HEK293 (cell line): ENCODE measurements at regions not wholly inside any gene's neighbourhood (a gene's known extent, or its start where the extent isn't known, plus 50 kb on each side); places are given as distances from the start of the nearest gene placed in this dataset.

Experiments used
- HIC1 ChIP-seq: fragments of 450-650 bp; formaldehyde crosslinking; IDR thresholded peaks from 2 replicates; pipeline ENCODE4 v1.5.1; 2016; ENCODE audit warnings: missing biosample characterization, missing genetic modification characterization
- HOXA7 ChIP-seq: sonication (generic); formaldehyde crosslinking; IDR thresholded peaks from 2 replicates; pipeline ENCODE4 v1.8.1; 2022; ENCODE audit warnings: missing genetic modification reagents, borderline replicate concordance
- KLF10 ChIP-seq: fragments of 450-650 bp; IDR thresholded peaks from 2 replicates; pipeline ENCODE4 v1.5.1; 2018; ENCODE audit warnings: missing biosample characterization, mild to moderate bottlenecking, missing genetic modification characterization
- PRDM4 ChIP-seq: fragments of 450-650 bp; formaldehyde crosslinking; IDR thresholded peaks from 2 replicates; pipeline ENCODE4 v1.5.1; 2017; ENCODE audit warnings: missing biosample characterization, missing genetic modification characterization
- SCRT1 ChIP-seq: fragments of 450-650 bp; formaldehyde crosslinking; IDR thresholded peaks from 2 replicates; pipeline ENCODE4 v1.5.1; 2016; ENCODE audit warnings: missing biosample characterization, missing genetic modification characterization, borderline replicate concordance
- ZEB2 ChIP-seq: fragments of 450-650 bp; formaldehyde crosslinking; IDR thresholded peaks from 2 replicates; pipeline ENCODE4 v1.5.1; 2016; ENCODE audit warnings: missing biosample characterization, missing genetic modification characterization
- ZNF10 ChIP-seq: fragments of 450-650 bp; formaldehyde crosslinking; IDR thresholded peaks from 2 replicates; pipeline ENCODE4 v1.5.1; 2017; ENCODE audit warnings: missing biosample characterization, missing genetic modification characterization
- ZNF133 ChIP-seq: fragments of 450-650 bp; formaldehyde crosslinking; IDR thresholded peaks from 2 replicates; pipeline ENCODE4 v1.5.1; 2016; ENCODE audit warnings: missing biosample characterization, missing genetic modification characterization
- ZNF138 ChIP-seq: fragments of 450-650 bp; formaldehyde crosslinking; IDR thresholded peaks from 2 replicates; pipeline ENCODE4 v1.5.1; 2016; ENCODE audit warnings: missing biosample characterization, missing genetic modification characterization, borderline replicate concordance
- ZNF140 ChIP-seq: fragments of 450-650 bp; formaldehyde crosslinking; IDR thresholded peaks from 2 replicates; pipeline ENCODE4 v1.5.1; 2016; ENCODE audit warnings: missing biosample characterization, missing genetic modification characterization
- ZNF146 ChIP-seq: fragments of 450-650 bp; formaldehyde crosslinking; IDR thresholded peaks from 2 replicates; pipeline ENCODE4 v1.5.1; 2016; ENCODE audit warnings: missing biosample characterization, missing genetic modification characterization
- ZNF155 ChIP-seq: fragments of 450-650 bp; formaldehyde crosslinking; IDR thresholded peaks from 2 replicates; pipeline ENCODE4 v1.5.1; 2016; ENCODE audit warnings: missing biosample characterization, missing genetic modification characterization
- ZNF19 ChIP-seq: fragments of 450-650 bp; formaldehyde crosslinking; IDR thresholded peaks from 2 replicates; pipeline ENCODE4; 2016; ENCODE audit warnings: missing biosample characterization, missing genetic modification characterization, low read depth
- ZNF280D ChIP-seq: fragments of 450-650 bp; formaldehyde crosslinking; IDR thresholded peaks from 2 replicates; pipeline ENCODE4 v1.5.1; 2016; ENCODE audit warnings: missing biosample characterization, missing genetic modification characterization
- ZNF292 ChIP-seq: fragments of 450-650 bp; formaldehyde crosslinking; IDR thresholded peaks from 2 replicates; pipeline ENCODE4 v1.5.1; 2016; ENCODE audit warnings: low read depth, missing biosample characterization, missing genetic modification characterization, borderline replicate concordance
- ZNF335 ChIP-seq: fragments of 450-650 bp; formaldehyde crosslinking; conservative IDR thresholded peaks from 2 replicates; pipeline ENCODE4 v1.5.1; 2016; ENCODE audit warnings: missing biosample characterization, missing genetic modification characterization
- ZNF394 ChIP-seq: fragments of 450-650 bp; formaldehyde crosslinking; IDR thresholded peaks from 2 replicates; pipeline ENCODE4 v1.5.1; 2016; ENCODE audit warnings: missing biosample characterization, missing genetic modification characterization, mild to moderate bottlenecking, moderate library complexity, borderline replicate concordance
- ZNF426 ChIP-seq: fragments of 450-650 bp; formaldehyde crosslinking; IDR thresholded peaks from 2 replicates; pipeline ENCODE4 v1.5.1; 2017; ENCODE audit warnings: missing biosample characterization, missing genetic modification characterization, mild to moderate bottlenecking, inconsistent platforms, moderate library complexity
- ZNF433 ChIP-seq: fragments of 450-650 bp; formaldehyde crosslinking; IDR thresholded peaks from 2 replicates; pipeline ENCODE4 v1.5.1; 2016; ENCODE audit warnings: missing biosample characterization, missing genetic modification characterization, low read depth
- ZNF449 ChIP-seq: fragments of 450-650 bp; formaldehyde crosslinking; IDR thresholded peaks from 2 replicates; pipeline ENCODE4 v1.5.1; 2017; ENCODE audit warnings: missing biosample characterization, mild to moderate bottlenecking, missing genetic modification characterization, moderate library complexity
- ZNF548 ChIP-seq: fragments of 450-650 bp; formaldehyde crosslinking; IDR thresholded peaks from 2 replicates; pipeline ENCODE4 v1.5.1; 2016; ENCODE audit warnings: missing biosample characterization, missing genetic modification characterization
- ZNF560 ChIP-seq: fragments of 450-650 bp; formaldehyde crosslinking; IDR thresholded peaks from 2 replicates; pipeline ENCODE4 v1.5.1; 2017; ENCODE audit warnings: missing biosample characterization, missing genetic modification characterization, borderline replicate concordance
- ZNF561 ChIP-seq: fragments of 450-650 bp; IDR thresholded peaks from 2 replicates; pipeline ENCODE4 v1.5.1; 2018; ENCODE audit warnings: missing biosample characterization, missing genetic modification characterization, borderline replicate concordance
- ZNF571 ChIP-seq: fragments of 450-650 bp; formaldehyde crosslinking; IDR thresholded peaks from 2 replicates; pipeline ENCODE4 v1.5.0; 2017; ENCODE audit warnings: missing biosample characterization, missing genetic modification characterization
- ZNF580 ChIP-seq: fragments of 450-650 bp; formaldehyde crosslinking; IDR thresholded peaks from 2 replicates; pipeline ENCODE4 v1.5.1; 2016; ENCODE audit warnings: missing biosample characterization, missing genetic modification characterization
- ZNF624 ChIP-seq: fragments of 450-650 bp; formaldehyde crosslinking; IDR thresholded peaks from 2 replicates; pipeline ENCODE4 v1.5.1; 2017; ENCODE audit warnings: missing biosample characterization, missing genetic modification characterization
- ZNF629 ChIP-seq: fragments of 450-650 bp; formaldehyde crosslinking; IDR thresholded peaks from 2 replicates; pipeline ENCODE4 v1.5.1; 2017; ENCODE audit warnings: missing biosample characterization, missing genetic modification characterization
- ZNF76 ChIP-seq: fragments of 450-650 bp; formaldehyde crosslinking; IDR thresholded peaks from 2 replicates; pipeline ENCODE4; 2016; ENCODE audit warnings: low read depth, missing biosample characterization, missing genetic modification characterization, borderline replicate concordance
- ZSCAN16 ChIP-seq: fragments of 450-650 bp; formaldehyde crosslinking; IDR thresholded peaks from 2 replicates; pipeline ENCODE4 v1.5.1; 2016; ENCODE audit warnings: missing biosample characterization, missing genetic modification characterization
- ZSCAN5A ChIP-seq: fragments of 450-650 bp; formaldehyde crosslinking; IDR thresholded peaks from 2 replicates; pipeline ENCODE4 v1.5.1; 2016; ENCODE audit warnings: missing biosample characterization, missing genetic modification characterization

GRCh38 chr18:24837066-24837465 lies 376.6 kb downstream of the HRH4 start (continued):
- TF ChIP-seq ZNF433 (no peak), ZNF571 (tag by site-specific recombination) (no peak), SCRT1 (0 out of 2 replicates have a peak, but pooled peaks have one; percentile 9), ZNF155 (tag by site-specific recombination) (no peak), ZSCAN5A (tag by site-specific recombination) (no peak), ZNF140 (tag by site-specific recombination) (no peak), ZNF629 (tag by site-specific recombination) (peak; percentile 55; the same call in 1 of the 2 replicates), ZEB2 (tag by site-specific recombination) (peak; percentile 65; the same call in 1 of the 2 replicates), KLF10 (no peak), ZNF560 (tag by site-specific recombination) (no peak), ZNF394 (tag by site-specific recombination) (no peak; the same call in 1 of the 2 replicates), ZNF426 (tag by site-specific recombination) (no peak), ZNF146 (no peak), ZNF280D (tag by site-specific recombination) (0 out of 2 replicates have a peak, but pooled peaks have one; percentile 24), HIC1 (tag by site-specific recombination) (no peak), ZNF335 (no peak), ZNF19 (tag by site-specific recombination) (no peak), ZNF548 (tag by site-specific recombination) (no peak), ZNF449 (tag by site-specific recombination) (no peak), HOXA7 (CRISPR knock-in tag) (no peak), PRDM4 (peak; percentile 72; the same call in 1 of the 2 replicates), ZNF10 (tag by site-specific recombination) (peak; percentile 37; the same call in 1 of the 2 replicates), ZNF76 (tag by site-specific recombination) (no peak), ZNF292 (tag by site-specific recombination) (no peak), ZNF580 (tag by site-specific recombination) (peak; percentile 32; the same call in 1 of the 2 replicates), ZSCAN16 (tag by site-specific recombination) (no peak), ZNF133 (tag by site-specific recombination) (no peak), ZNF138 (tag by site-specific recombination) (no peak), ZNF561 (tag by site-specific recombination) (no peak), ZNF624 (no peak)
